Peyer's patch (tissue), 4 donors: ENCODE measurements at regions not wholly inside any gene's neighbourhood (a gene's known extent, or its start where the extent isn't known, plus 50 kb on each side); places are given as distances from the start of the nearest gene placed in this dataset.

Source experiments
- CTCF ChIP-seq, 6 experiments: fragments of 450-650 bp in 4 of 6; fragments of 200-600 bp in 2 of 6; sonication (generic) in 1 of 6; IDR thresholded peaks; one replicate each; pipeline ENCODE4 v1.5.1; 2017 to 2019; ENCODE audit warnings: antibody characterized with exemption in 6 of 6, mild to moderate bottlenecking in 3 of 6, moderate library complexity in 1 of 6
- POLR2A ChIP-seq, 2 donors: fragments of 450-650 bp; IDR thresholded peaks; one replicate each; pipeline ENCODE4 v1.5.1; 2017; ENCODE audit warnings: antibody characterized with exemption in 2 of 2, mild to moderate bottlenecking in 2 of 2, moderate library complexity in 2 of 2

- no peak for TF ChIP-seq CTCF (IDR thresholded peaks at IDR 0.05)
- no peak for TF ChIP-seq POLR2A (IDR thresholded peaks at IDR 0.05)
These were observed 1453.1 kb downstream of the UQCRFS1 start for GRCh38 chr19:27759896-27760295.
